H1 (cell line): ENCODE measurements at regions not wholly inside any gene's neighbourhood (a gene's known extent, or its start where the extent isn't known, plus 50 kb on each side); places are given as distances from the start of the nearest gene placed in this dataset.
A peak's percentile ranks its signal among the peaks of the same experiment; 100 is the strongest.

ENCODE experiments used
- CTCF ChIA-PET: fragments of 300-600 bp; sonication (Branson Sonifier 250); formaldehyde crosslinking; loops from one replicate; lab custom pipeline; 2021; ENCODE audit not compliant: partially characterized antibody; lab: Charles Lee
- POLR2A ChIA-PET: fragments of 300-600 bp; sonication (Branson Sonifier 250); formaldehyde crosslinking; loops from one replicate; lab custom pipeline; 2021; ENCODE audit warnings: inconsistent platforms; ENCODE audit not compliant: partially characterized antibody; lab: Charles Lee
- DNase-seq, 2 experiments: peaks; one replicate each; pipeline versions ENCODE4 v3.0.0 to v3.0.0-alpha.2; 2010 to 2022; ENCODE audit warnings: low spot score in 2 of 2, low read depth in 1 of 2, mixed read lengths in 1 of 2
- FAIRE-seq: peaks from 2 replicates; lab custom pipeline; 2011; peaks lifted over from hg19 to GRCh38; lab: Jason Lieb, UNC
- H2AFZ ChIP-seq: 2 replicates; pipeline ENCODE4 v1.8.1; 2012; ENCODE audit warnings: low read length, inconsistent platforms
- H2AK5ac ChIP-seq: 2 replicates; pipeline ENCODE4 v1.6.1; 2013; ENCODE audit warnings: low read depth, low read length
- H2BK120ac ChIP-seq: replicated peaks from 2 replicates; pipeline ENCODE3; 2013; ENCODE audit warnings: low read depth, low read length, inconsistent platforms
- H2BK12ac ChIP-seq: 2 replicates; pipeline ENCODE4 v1.6.1; 2013; ENCODE audit warnings: low read depth, low read length
- H2BK15ac ChIP-seq: 2 replicates; pipeline ENCODE4 v1.6.1; 2013; ENCODE audit warnings: low read length
- H2BK20ac ChIP-seq: 2 replicates; pipeline ENCODE4 v1.6.1; 2013; ENCODE audit warnings: low read length
- H2BK5ac ChIP-seq: 2 replicates; pipeline ENCODE4 v1.6.1; 2013; ENCODE audit warnings: low read depth, low read length
- H3K14ac ChIP-seq: 2 replicates; pipeline ENCODE4 v1.6.1; 2013; ENCODE audit warnings: inconsistent platforms; ENCODE audit not compliant: insufficient read length
- H3K18ac ChIP-seq: 2 replicates; pipeline ENCODE4 v1.6.1; 2013; ENCODE audit warnings: low read length; ENCODE audit errors: extremely low read depth
- H3K23ac ChIP-seq: 2 replicates; pipeline ENCODE4 v1.6.1; 2013; ENCODE audit warnings: inconsistent platforms; ENCODE audit not compliant: insufficient read length
- H3K23me2 ChIP-seq: 2 replicates; pipeline ENCODE4 v1.6.1; 2013; ENCODE audit warnings: low read depth, low read length
- H3K27ac ChIP-seq: 2 replicates; pipeline ENCODE4 v1.6.1; 2011; ENCODE audit warnings: low read depth, low read length, inconsistent platforms
- H3K27me3 ChIP-seq, 4 experiments: replicated peaks in 1 of 4; 1 replicate in 1 of 4; 2 replicates in 3 of 4; pipeline versions ENCODE4 v1.6.1 to v1.8.1; 2011 to 2013; ENCODE audit warnings: low read length in 3 of 4, mild to moderate bottlenecking in 3 of 4, inconsistent platforms in 2 of 4, mixed read lengths in 2 of 4, moderate library complexity in 1 of 4; ENCODE audit not compliant: control insufficient read depth in 3 of 4, insufficient read depth in 3 of 4; ENCODE audit errors: extremely low read depth in 1 of 4
- H3K36me3 ChIP-seq, 4 experiments: 2 replicates each; pipeline versions ENCODE4 v1.6.1 to v1.8.1; 2011 to 2013; ENCODE audit warnings: mild to moderate bottlenecking in 4 of 4, low read length in 3 of 4, moderate library complexity in 2 of 4, control low read depth in 1 of 4, inconsistent platforms in 1 of 4; ENCODE audit not compliant: insufficient read depth in 4 of 4, control insufficient read depth in 2 of 4
- H3K4ac ChIP-seq: replicated peaks from 2 replicates; pipeline ENCODE3; 2013; ENCODE audit warnings: low read length, low read depth, mixed read lengths, inconsistent platforms; ENCODE audit not compliant: insufficient read length
- H3K4me1 ChIP-seq, 4 experiments: replicated peaks in 1 of 4; 1 replicate in 1 of 4; 2 replicates in 3 of 4; pipeline versions ENCODE4 v1.6.1 to v1.8.1; 2011 to 2013; ENCODE audit warnings: low read length in 3 of 4, inconsistent platforms in 2 of 4, mixed read lengths in 1 of 4; ENCODE audit not compliant: insufficient read depth in 4 of 4, control insufficient read depth in 3 of 4
- H3K4me2 ChIP-seq, 2 experiments: 2 replicates each; pipeline versions ENCODE4 v1.6.1 to v1.8.1; 2011 to 2013; ENCODE audit warnings: low read depth in 2 of 2, low read length in 2 of 2, control low read depth in 1 of 2, inconsistent platforms in 1 of 2, mild to moderate bottlenecking in 1 of 2; ENCODE audit not compliant: insufficient read depth in 1 of 2
- H3K4me3 ChIP-seq, 4 experiments: fragments of 200-600, 300-600 bp in 1 of 4; sonication (generic), shearing (Covaris generic), sonication (Bioruptor Twin) in 1 of 4; 2 replicates each; pipeline versions ENCODE4 v1.5.1 to v1.8.1; 2011 to 2016; ENCODE audit warnings: low read length in 4 of 4, low read depth in 3 of 4, control low read depth in 2 of 4, inconsistent platforms in 2 of 4, mild to moderate bottlenecking in 2 of 4, mixed read lengths in 1 of 4, moderate library complexity in 1 of 4; ENCODE audit not compliant: insufficient read depth in 2 of 4; ENCODE audit errors: extremely low read depth in 1 of 4
- H3K56ac ChIP-seq: replicated peaks from 2 replicates; pipeline ENCODE3; 2013; ENCODE audit warnings: low read depth, mild to moderate bottlenecking, mixed read lengths, low read length, inconsistent platforms; ENCODE audit not compliant: insufficient read length
- H3K79me1 ChIP-seq: 2 replicates; pipeline ENCODE4 v1.6.1; 2013; ENCODE audit warnings: low read depth, low read length, control low read depth
- H3K79me2 ChIP-seq, 2 experiments: 2 replicates each; pipeline versions ENCODE4 v1.6.1 to v1.8.1; 2012 to 2013; ENCODE audit warnings: low read length in 2 of 2, mild to moderate bottlenecking in 2 of 2, inconsistent platforms in 1 of 2; ENCODE audit not compliant: insufficient read depth in 2 of 2, control insufficient read depth in 1 of 2
- H3K9ac ChIP-seq, 4 experiments: replicated peaks in 1 of 4; 1 replicate in 1 of 4; 2 replicates in 3 of 4; pipeline versions ENCODE4 v1.6.1 to v1.8.1; 2011 to 2013; ENCODE audit warnings: low read depth in 3 of 4, low read length in 3 of 4, control low read depth in 2 of 4, mild to moderate bottlenecking in 2 of 4, moderate library complexity in 2 of 4, inconsistent platforms in 1 of 4; ENCODE audit errors: extremely low read depth in 1 of 4
- H3K9me3 ChIP-seq, 2 experiments: 2 replicates each; pipeline versions ENCODE4 v1.6.1 to v1.8.1; 2012 to 2013; ENCODE audit warnings: mild to moderate bottlenecking in 2 of 2, moderate library complexity in 2 of 2, control low read depth in 1 of 2, inconsistent platforms in 1 of 2, low read depth in 1 of 2, low read length in 1 of 2, mixed read lengths in 1 of 2; ENCODE audit not compliant: insufficient read depth in 2 of 2
- H4K20me1 ChIP-seq, 2 experiments: replicated peaks in 1 of 2; 2 replicates each; pipeline versions ENCODE3 to v1.8.1; 2011 to 2013; ENCODE audit warnings: inconsistent platforms in 2 of 2, low read length in 2 of 2, mild to moderate bottlenecking in 1 of 2; ENCODE audit not compliant: insufficient read depth in 2 of 2, control insufficient read depth in 1 of 2
- H4K5ac ChIP-seq: 2 replicates; pipeline ENCODE4 v1.6.1; 2013; ENCODE audit warnings: low read length, low read depth, mixed read lengths, inconsistent platforms; ENCODE audit not compliant: insufficient read length
- H4K8ac ChIP-seq: 2 replicates; pipeline ENCODE4 v1.8.0; 2013; ENCODE audit warnings: mild to moderate bottlenecking, moderate library complexity, low read length, inconsistent platforms; ENCODE audit not compliant: insufficient read depth; ENCODE audit errors: extremely low read depth
- H4K91ac ChIP-seq: replicated peaks from 2 replicates; pipeline ENCODE3; 2013; ENCODE audit warnings: low read length, mixed read lengths, inconsistent platforms; ENCODE audit not compliant: insufficient read length
- BRCA1 ChIP-seq: IDR thresholded peaks from 2 replicates; pipeline ENCODE4 v1.6.1; 2012; ENCODE audit warnings: low read depth, low read length, improper control_type of control experiment
- CBX5 ChIP-seq: fragments of 300-800, 300-1000 bp; sonication (generic); IDR thresholded peaks from 2 replicates; pipeline ENCODE4 v1.7.1; 2016; ENCODE audit warnings: antibody characterized with exemption, low read length, low read depth
- CEBPB ChIP-seq: IDR thresholded peaks from 2 replicates; pipeline ENCODE4 v1.6.1; 2012; ENCODE audit warnings: low read depth, low read length
- CHD1 ChIP-seq: IDR thresholded peaks from 2 replicates; pipeline ENCODE4 v1.6.1; 2012; ENCODE audit warnings: low read depth, low read length, improper control_type of control experiment
- HDAC2 ChIP-seq, 2 experiments: fragments of 300-600 bp in 1 of 2; sonication (generic) in 1 of 2; IDR thresholded peaks; 2 replicates each; pipeline ENCODE4 v1.6.1; 2011 to 2012; ENCODE audit warnings: low read depth in 2 of 2, low read length in 2 of 2, mild to moderate bottlenecking in 2 of 2, moderate library complexity in 2 of 2, borderline replicate concordance in 1 of 2, inconsistent platforms in 1 of 2
- KDM5A ChIP-seq: fragments of 200-600 bp; IDR thresholded peaks from 2 replicates; pipeline ENCODE4 v1.7.1; 2012; ENCODE audit warnings: mild to moderate bottlenecking, low read length, inconsistent platforms, mixed read lengths
- POLR2AphosphoS5 ChIP-seq: IDR thresholded peaks from 2 replicates; pipeline ENCODE4 v1.6.1; 2011; ENCODE audit warnings: low read depth, low read length
- RBBP5 ChIP-seq: IDR thresholded peaks from 2 replicates; pipeline ENCODE4 v1.7.1; 2012; ENCODE audit warnings: low read depth, mild to moderate bottlenecking, inconsistent platforms, low read length, moderate library complexity, borderline replicate concordance
- RFX5 ChIP-seq: IDR thresholded peaks from 2 replicates; pipeline ENCODE4 v1.6.1; 2011; ENCODE audit warnings: low read depth, low read length, improper control_type of control experiment, borderline replicate concordance
- TEAD4 ChIP-seq: IDR thresholded peaks from 2 replicates; pipeline ENCODE4 v1.6.1; 2012; ENCODE audit warnings: low read depth, low read length, inconsistent platforms, mixed read lengths
- WGBS, 2 experiments: shearing (Covaris generic) in 1 of 2; methylation state at CpG; one replicate each; pipeline versions ENCODE4 v1.1.6 to v1.1.7; 2013 to 2015; ENCODE audit warnings: low lambda C conversion rate in 2 of 2, mixed read lengths in 2 of 2, inconsistent platforms in 1 of 2, low coverage in 1 of 2, missing lambda C conversion rate in 1 of 2; ENCODE audit not compliant: insufficient replicate concordance in 2 of 2, insufficient coverage in 1 of 2, insufficient read length in 1 of 2; ENCODE audit errors: extremely low coverage in 1 of 2, missing lambda C conversion rate in 1 of 2; 5-methylcytosine and 5-hydroxymethylcytosine counted together
- TF ChIP-seq, protein P1 (sequence below): IDR thresholded peaks from 2 replicates; pipeline ENCODE4 v1.6.1; 2012; ENCODE audit warnings: low read length, inconsistent platforms
- TF ChIP-seq, protein P2 (sequence below): IDR thresholded peaks from 2 replicates; pipeline ENCODE4 v1.6.1; 2011; ENCODE audit warnings: low read depth, mild to moderate bottlenecking, low read length; ENCODE audit not compliant: insufficient read depth

DNA sequence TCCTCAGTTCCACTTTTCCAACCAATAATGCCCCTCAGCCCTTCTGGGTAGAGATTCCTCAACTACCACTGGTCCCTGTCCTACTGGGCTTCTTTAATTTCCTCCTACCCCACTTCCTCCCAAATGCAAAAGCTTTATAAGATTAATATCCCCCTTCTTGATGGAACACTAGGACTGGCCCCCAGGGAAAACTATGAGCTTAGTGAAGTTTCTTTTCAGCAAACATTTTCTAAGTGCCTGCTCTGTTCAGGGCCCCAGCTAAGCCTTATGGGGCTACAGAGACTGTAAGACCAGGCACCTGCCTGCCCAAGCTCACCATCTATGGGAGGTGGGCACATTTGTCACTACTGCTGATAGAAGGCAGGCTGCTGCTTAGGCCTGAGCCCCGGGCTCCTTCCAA is 79.4 kb downstream of the RPLP1 start:
- no peaks in the 10 kb centered on the region for H3K27me3 ChIP-seq
- no peaks in the 10 kb centered on the region for H3K9me3 ChIP-seq
- no peak overlapping the region for H3K4me3 ChIP-seq
- no peak overlapping the region for H4K8ac ChIP-seq
- no peaks in the 10 kb centered on the region for H3K79me2 ChIP-seq
- 0 out of 2 replicates have a peak overlapping the region, but pooled peaks have one; percentile 23 for H2BK5ac ChIP-seq
- no peak overlapping the region for H2BK120ac ChIP-seq
- peaks cover 6 to 14% (median 8%) of the 10 kb centered on the region in 4 experiments; a peak in 5 of 7 replicates for H3K4me1 ChIP-seq
- ChIA-PET CTCF (interaction anchor here (0.6 to 2.1 kb wide), 9 partner anchors 8 to 468 kb away, joined by 3 to 10 read pairs (median 3); no protein-coding TSS in a partner anchor), POLR2A (interaction anchor here (1.4 kb wide), 1 partner anchor 79 kb away, joined by 5 read pairs; the partner anchor contains the start of gene RPLP1)
- no peak overlapping the region; the same call in 1 of the 2 replicates for H3K18ac ChIP-seq
- no peak overlapping the region for H2AK5ac ChIP-seq
- no peak overlapping the region; the same call in 1 of the 2 replicates for H2BK15ac ChIP-seq
- no peaks in the 10 kb centered on the region for H3K79me1 ChIP-seq
- H4K5ac ChIP-seq, result no peak overlapping the region
- no peak overlapping the region for H3K23ac ChIP-seq
- no peaks in the 10 kb centered on the region for H4K20me1 ChIP-seq
- no peak for DNase-seq
- H4K91ac ChIP-seq, result no peak overlapping the region
- peak overlapping the region; percentile 14 to 41; a peak in 1 of 4 replicates for H3K4me2 ChIP-seq
- no peaks in the 10 kb centered on the region for H3K23me2 ChIP-seq
- H3K4ac ChIP-seq, result no peak overlapping the region
- H3K56ac ChIP-seq, result no peak overlapping the region
- peak overlapping the region; percentile 87 for H2BK20ac ChIP-seq
- no peak overlapping the region for H2AFZ ChIP-seq
- no peak overlapping the region for H3K9ac ChIP-seq
- no peak overlapping the region for H3K27ac ChIP-seq
- FAIRE-seq, result no peak
- H2BK12ac ChIP-seq, result no peak overlapping the region
- WGBS, 2 experiments, result 100% methylated on average over 1 of the region's 1 CpG; no CpG with 5 or more reads in 1 of the 2 experiments
- no peaks in the 10 kb centered on the region for H3K36me3 ChIP-seq
- no peak overlapping the region for H3K14ac ChIP-seq
- TF ChIP-seq BRCA1, result no peak
- TF ChIP-seq, protein P1, sequence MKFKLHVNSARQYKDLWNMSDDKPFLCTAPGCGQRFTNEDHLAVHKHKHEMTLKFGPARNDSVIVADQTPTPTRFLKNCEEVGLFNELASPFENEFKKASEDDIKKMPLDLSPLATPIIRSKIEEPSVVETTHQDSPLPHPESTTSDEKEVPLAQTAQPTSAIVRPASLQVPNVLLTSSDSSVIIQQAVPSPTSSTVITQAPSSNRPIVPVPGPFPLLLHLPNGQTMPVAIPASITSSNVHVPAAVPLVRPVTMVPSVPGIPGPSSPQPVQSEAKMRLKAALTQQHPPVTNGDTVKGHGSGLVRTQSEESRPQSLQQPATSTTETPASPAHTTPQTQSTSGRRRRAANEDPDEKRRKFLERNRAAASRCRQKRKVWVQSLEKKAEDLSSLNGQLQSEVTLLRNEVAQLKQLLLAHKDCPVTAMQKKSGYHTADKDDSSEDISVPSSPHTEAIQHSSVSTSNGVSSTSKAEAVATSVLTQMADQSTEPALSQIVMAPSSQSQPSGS, result no peak
- no peak for TF ChIP-seq CBX5
- TF ChIP-seq KDM5A, result no peak
- TF ChIP-seq POLR2AphosphoS5, result no peak
- no peak; the same call in 1 of the 2 replicates for TF ChIP-seq RBBP5
- TF ChIP-seq HDAC2 (IDR thresholded peaks at IDR 0.05; ENCODE audit: borderline replicate concordance in 1 of 2, low read depth in 2 of 2, low read length in 2 of 2), result no peak
- no peak for TF ChIP-seq TEAD4
- no peak for TF ChIP-seq CHD1
- TF ChIP-seq, protein P2, sequence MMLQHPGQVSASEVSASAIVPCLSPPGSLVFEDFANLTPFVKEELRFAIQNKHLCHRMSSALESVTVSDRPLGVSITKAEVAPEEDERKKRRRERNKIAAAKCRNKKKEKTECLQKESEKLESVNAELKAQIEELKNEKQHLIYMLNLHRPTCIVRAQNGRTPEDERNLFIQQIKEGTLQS, result no peak
- no peak for TF ChIP-seq CEBPB
- no peak for TF ChIP-seq RFX5
